Activated T-helper 17 cell treated with anti-CD3 and anti-CD28 coated beads, Interleukin-2, amount 50 U/mL, for 72 hours (primary cell): ENCODE measurements at regions not wholly inside any gene's neighbourhood (a gene's known extent, or its start where the extent isn't known, plus 50 kb on each side); places are given as distances from the start of the nearest gene placed in this dataset.
"Not testable (repeated sequence)": the region's sequence is repeated elsewhere in the genome, so short reads cannot be mapped to it uniquely, and the experiment has no call there.

ENCODE experiments used
- ATAC-seq: fragments of 150-1000 bp; cut with Tn5 transposase; replicated peaks from 2 replicates; pipeline ENCODE4 v1.10.0; 2021; ENCODE audit warnings: mild to moderate bottlenecking, moderate library complexity
- H3K27ac Mint-ChIP-seq: one replicate; pipeline ENCODE4 v1.8.0; 2022; ENCODE audit warnings: mixed read lengths
- H3K27me3 Mint-ChIP-seq: one replicate; pipeline ENCODE4 v1.8.0; 2022; ENCODE audit warnings: mixed read lengths
- H3K36me3 Mint-ChIP-seq: one replicate; pipeline ENCODE4 v1.8.0; 2022; ENCODE audit warnings: low read depth, mild to moderate bottlenecking, mixed read lengths
- H3K4me1 Mint-ChIP-seq: one replicate; pipeline ENCODE4 v1.8.0; 2022; ENCODE audit warnings: mixed read lengths
- H3K4me3 Mint-ChIP-seq: one replicate; pipeline ENCODE4 v1.8.0; 2022; ENCODE audit warnings: mild to moderate bottlenecking, mixed read lengths
- H3K9me3 Mint-ChIP-seq: one replicate; pipeline ENCODE4 v1.8.0; 2022; ENCODE audit warnings: mixed read lengths

- Mint-ChIP-seq H3K27ac (no peak overlapping the region), H3K27me3 (no peaks in the 10 kb centered on the region), H3K4me1 (no peaks in the 10 kb centered on the region), H3K36me3 (no peaks in the 10 kb centered on the region), H3K4me3 (no peak overlapping the region), H3K9me3 (peaks cover 17% of the 10 kb centered on the region)
- no peak for ATAC-seq
These were observed 724.7 kb upstream of the AUTS2 start for GRCh38 chr7:68873616-68874015.

- no peaks in the 10 kb centered on the region for H3K27me3 Mint-ChIP-seq
- H3K36me3 Mint-ChIP-seq = no peaks in the 10 kb centered on the region
- no peaks in the 10 kb centered on the region for H3K4me1 Mint-ChIP-seq
- no peak for ATAC-seq
- peaks cover 5% of the 10 kb centered on the region for H3K9me3 Mint-ChIP-seq
- no peak overlapping the region for H3K4me3 Mint-ChIP-seq
- H3K27ac Mint-ChIP-seq = no peak overlapping the region
These were observed 722.4 kb upstream of the AUTS2 start for GRCh38 chr7:68875857-68876256.

- H3K4me3 Mint-ChIP-seq, H3K27ac Mint-ChIP-seq, H3K9me3 Mint-ChIP-seq, ATAC-seq, H3K27me3 Mint-ChIP-seq, H3K4me1 Mint-ChIP-seq, H3K36me3 Mint-ChIP-seq: not testable (repeated sequence)
These were observed 711.2 kb upstream of the AUTS2 start for GRCh38 chr7:68887116-68887515.

- H3K4me1 Mint-ChIP-seq = no peaks in the 10 kb centered on the region
- peaks cover 5% of the 10 kb centered on the region for H3K9me3 Mint-ChIP-seq
- no peak for ATAC-seq
- no peak overlapping the region for H3K4me3 Mint-ChIP-seq
- no peaks in the 10 kb centered on the region for H3K36me3 Mint-ChIP-seq
- H3K27ac Mint-ChIP-seq = no peak overlapping the region
- H3K27me3 Mint-ChIP-seq = no peaks in the 10 kb centered on the region
These were observed 709.3 kb upstream of the AUTS2 start for GRCh38 chr7:68888971-68889385.

GRCh38 chr7:68892236-68892635 is 706.0 kb upstream of the AUTS2 start:
- Mint-ChIP-seq H3K4me3 (no peak overlapping the region), H3K9me3 (peaks cover 10% of the 10 kb centered on the region), H3K4me1 (no peaks in the 10 kb centered on the region), H3K27me3 (no peaks in the 10 kb centered on the region), H3K36me3 (no peaks in the 10 kb centered on the region), H3K27ac (no peak overlapping the region)
- ATAC-seq = no peak

GRCh38 chr7:68893411-68893810 is 704.9 kb upstream of the AUTS2 start:
- Mint-ChIP-seq H3K27me3 (no peaks in the 10 kb centered on the region), H3K9me3 (peaks cover 10% of the 10 kb centered on the region), H3K36me3 (no peaks in the 10 kb centered on the region), H3K4me1 (no peaks in the 10 kb centered on the region), H3K4me3 (no peak overlapping the region), H3K27ac (no peak overlapping the region)
- ATAC-seq = no peak

GRCh38 chr7:68899156-68899555 is 699.1 kb upstream of the AUTS2 start:
- H3K9me3 Mint-ChIP-seq = peaks cover 14% of the 10 kb centered on the region
- not testable (repeated sequence) for H3K36me3 Mint-ChIP-seq, H3K27ac Mint-ChIP-seq, ATAC-seq, H3K4me1 Mint-ChIP-seq, H3K4me3 Mint-ChIP-seq, H3K27me3 Mint-ChIP-seq

GRCh38 chr7:68900096-68900495 is 698.2 kb upstream of the AUTS2 start:
- Mint-ChIP-seq H3K36me3 (no peaks in the 10 kb centered on the region), H3K4me3 (no peak overlapping the region), H3K27ac (no peak overlapping the region), H3K27me3 (no peaks in the 10 kb centered on the region), H3K9me3 (peaks cover 15% of the 10 kb centered on the region), H3K4me1 (no peaks in the 10 kb centered on the region)
- no peak for ATAC-seq

GRCh38 chr7:68904630-68905029 is 693.6 kb upstream of the AUTS2 start:
- H3K27me3 Mint-ChIP-seq = peaks cover 4% of the 10 kb centered on the region
- H3K4me3 Mint-ChIP-seq = no peak overlapping the region
- peaks cover 20% of the 10 kb centered on the region for H3K9me3 Mint-ChIP-seq
- H3K36me3 Mint-ChIP-seq = no peaks in the 10 kb centered on the region
- no peak for ATAC-seq
- H3K27ac Mint-ChIP-seq = no peak overlapping the region
- H3K4me1 Mint-ChIP-seq = no peaks in the 10 kb centered on the region

GRCh38 chr7:68911754-68912153 is 686.5 kb upstream of the AUTS2 start:
- Mint-ChIP-seq H3K27ac (no peak overlapping the region), H3K27me3 (peaks cover 1% of the 10 kb centered on the region), H3K9me3 (peaks cover 15% of the 10 kb centered on the region), H3K4me3 (no peak overlapping the region), H3K4me1 (no peaks in the 10 kb centered on the region), H3K36me3 (no peaks in the 10 kb centered on the region)
- ATAC-seq = no peak

GRCh38 chr7:68914006-68914405 is 684.3 kb upstream of the AUTS2 start:
- Mint-ChIP-seq H3K27ac (no peak overlapping the region), H3K36me3 (no peaks in the 10 kb centered on the region), H3K4me3 (no peak overlapping the region), H3K4me1 (no peaks in the 10 kb centered on the region), H3K27me3 (no peaks in the 10 kb centered on the region), H3K9me3 (peaks cover 19% of the 10 kb centered on the region)
- ATAC-seq = no peak

- H3K4me1 Mint-ChIP-seq = no peaks in the 10 kb centered on the region
- H3K9me3 Mint-ChIP-seq = peaks cover 28% of the 10 kb centered on the region
- ATAC-seq = no peak
- no peaks in the 10 kb centered on the region for H3K27me3 Mint-ChIP-seq
- H3K27ac Mint-ChIP-seq = no peak overlapping the region
- H3K4me3 Mint-ChIP-seq = no peak overlapping the region
- no peaks in the 10 kb centered on the region for H3K36me3 Mint-ChIP-seq
These were observed 681.1 kb upstream of the AUTS2 start for GRCh38 chr7:68917041-68917651.

GRCh38 chr7:68918621-68919020 is 679.7 kb upstream of the AUTS2 start:
- Mint-ChIP-seq H3K4me1 (no peaks in the 10 kb centered on the region), H3K4me3 (no peak overlapping the region), H3K36me3 (no peaks in the 10 kb centered on the region), H3K27me3 (no peaks in the 10 kb centered on the region), H3K9me3 (peaks cover 26% of the 10 kb centered on the region), H3K27ac (no peak overlapping the region)
- ATAC-seq = no peak

- Mint-ChIP-seq H3K9me3 (peaks cover 26% of the 10 kb centered on the region), H3K27ac (no peak overlapping the region), H3K27me3 (no peaks in the 10 kb centered on the region), H3K4me3 (no peak overlapping the region), H3K36me3 (no peaks in the 10 kb centered on the region), H3K4me1 (no peaks in the 10 kb centered on the region)
- no peak for ATAC-seq
These were observed 675.4 kb upstream of the AUTS2 start for GRCh38 chr7:68922850-68923249.

GRCh38 chr7:68925241-68925640 is 673.0 kb upstream of the AUTS2 start:
- Mint-ChIP-seq H3K27ac (no peak overlapping the region), H3K4me3 (no peak overlapping the region), H3K27me3 (no peaks in the 10 kb centered on the region), H3K9me3 (peaks cover 15% of the 10 kb centered on the region), H3K4me1 (no peaks in the 10 kb centered on the region), H3K36me3 (no peaks in the 10 kb centered on the region)
- ATAC-seq = no peak

- no peaks in the 10 kb centered on the region for H3K36me3 Mint-ChIP-seq
These were observed 668.5 kb upstream of the AUTS2 start for GRCh38 chr7:68929781-68930261.

More at GRCh38 chr7:68929781-68930261, 668.5 kb upstream of the AUTS2 start:
- H3K4me3 Mint-ChIP-seq = no peak overlapping the region
- peaks cover 15% of the 10 kb centered on the region for H3K9me3 Mint-ChIP-seq
- no peaks in the 10 kb centered on the region for H3K4me1 Mint-ChIP-seq
- no peaks in the 10 kb centered on the region for H3K27me3 Mint-ChIP-seq
- no peak for ATAC-seq
- H3K27ac Mint-ChIP-seq = no peak overlapping the region
